Thyroid gland (tissue), 4 donors: ENCODE measurements at regions not wholly inside any gene's neighbourhood (a gene's known extent, or its start where the extent isn't known, plus 50 kb on each side); places are given as distances from the start of the nearest gene placed in this dataset.

Experiments used
- POLR2A ChIP-seq, 2 donors: fragments of 450-650 bp; IDR thresholded peaks; one replicate each; pipeline ENCODE4 v1.6.1; 2017; ENCODE audit warnings: antibody characterized with exemption in 2 of 2, mild to moderate bottlenecking in 2 of 2, moderate library complexity in 1 of 2
- TF ChIP-seq, protein P1 (sequence below), 6 experiments: fragments of 200-600 bp in 3 of 6; fragments of 450-650 bp in 3 of 6; sonication (generic) in 3 of 6; IDR thresholded peaks; one replicate each; pipeline ENCODE4 v1.5.1; 2016 to 2019; ENCODE audit warnings: antibody characterized with exemption in 6 of 6, mild to moderate bottlenecking in 2 of 6, inconsistent platforms in 1 of 6, moderate library complexity in 1 of 6

DNA sequence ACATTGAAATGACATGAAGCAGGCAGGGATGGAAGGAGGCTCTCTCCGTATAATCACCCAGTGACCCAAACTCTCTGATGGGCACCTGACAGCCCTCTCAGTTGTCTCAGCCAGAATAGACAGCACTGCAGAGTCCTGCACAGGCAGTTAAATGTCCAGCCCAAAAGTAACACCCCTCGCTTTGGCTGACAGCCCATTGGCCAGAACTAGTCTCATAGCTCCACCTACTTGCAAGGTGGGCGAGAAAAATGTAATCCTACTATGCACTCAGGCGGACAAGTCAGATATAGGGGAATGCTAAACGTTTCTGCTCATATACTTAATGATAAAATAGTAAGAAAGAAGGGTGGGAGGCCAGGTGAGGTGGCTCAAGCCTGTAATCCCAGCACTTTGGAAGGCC is 393.5 kb upstream of the JARID2 start:
- TF ChIP-seq, protein P1, sequence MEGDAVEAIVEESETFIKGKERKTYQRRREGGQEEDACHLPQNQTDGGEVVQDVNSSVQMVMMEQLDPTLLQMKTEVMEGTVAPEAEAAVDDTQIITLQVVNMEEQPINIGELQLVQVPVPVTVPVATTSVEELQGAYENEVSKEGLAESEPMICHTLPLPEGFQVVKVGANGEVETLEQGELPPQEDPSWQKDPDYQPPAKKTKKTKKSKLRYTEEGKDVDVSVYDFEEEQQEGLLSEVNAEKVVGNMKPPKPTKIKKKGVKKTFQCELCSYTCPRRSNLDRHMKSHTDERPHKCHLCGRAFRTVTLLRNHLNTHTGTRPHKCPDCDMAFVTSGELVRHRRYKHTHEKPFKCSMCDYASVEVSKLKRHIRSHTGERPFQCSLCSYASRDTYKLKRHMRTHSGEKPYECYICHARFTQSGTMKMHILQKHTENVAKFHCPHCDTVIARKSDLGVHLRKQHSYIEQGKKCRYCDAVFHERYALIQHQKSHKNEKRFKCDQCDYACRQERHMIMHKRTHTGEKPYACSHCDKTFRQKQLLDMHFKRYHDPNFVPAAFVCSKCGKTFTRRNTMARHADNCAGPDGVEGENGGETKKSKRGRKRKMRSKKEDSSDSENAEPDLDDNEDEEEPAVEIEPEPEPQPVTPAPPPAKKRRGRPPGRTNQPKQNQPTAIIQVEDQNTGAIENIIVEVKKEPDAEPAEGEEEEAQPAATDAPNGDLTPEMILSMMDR (IDR thresholded peaks at IDR 0.05) = no peak
- no peak for TF ChIP-seq POLR2A (IDR thresholded peaks at IDR 0.05)
